Mesothelial cell of epicardium (in vitro differentiated cells): ENCODE measurements at regions not wholly inside any gene's neighbourhood (a gene's known extent, or its start where the extent isn't known, plus 50 kb on each side); places are given as distances from the start of the nearest gene placed in this dataset.

Experiments
- DNase-seq, 2 experiments: peaks; one replicate each; pipeline ENCODE4 v3.0.0; 2021; ENCODE audit warnings: low spot score in 2 of 2; ENCODE audit not compliant: unreplicated experiment in 2 of 2
- H3K27ac Mint-ChIP-seq: 2 replicates; pipeline ENCODE4 v1.8.0; 2021; ENCODE audit warnings: mixed read lengths
- H3K27me3 Mint-ChIP-seq: 2 replicates; pipeline ENCODE4 v1.8.0; 2021; ENCODE audit warnings: low read depth, mixed read lengths
- H3K36me3 Mint-ChIP-seq: 2 replicates; pipeline ENCODE4 v1.8.0; 2021; ENCODE audit warnings: mixed read lengths
- H3K4me1 Mint-ChIP-seq: 2 replicates; pipeline ENCODE4 v1.8.0; 2021; ENCODE audit warnings: mixed read lengths
- H3K4me3 Mint-ChIP-seq: 2 replicates; pipeline ENCODE4 v1.8.0; 2021; ENCODE audit warnings: mild to moderate bottlenecking, moderate library complexity, mixed read lengths
- H3K9me3 Mint-ChIP-seq: 2 replicates; pipeline ENCODE4 v1.8.0; 2021; ENCODE audit warnings: mixed read lengths
- CTCF ChIP-seq: fragments of 200-600 bp; sonication (generic); IDR thresholded peaks from one replicate; pipeline ENCODE4 v1.5.0; 2021; ENCODE audit warnings: antibody characterized with exemption; ENCODE audit not compliant: unreplicated experiment

GRCh38 chr2:7937082-7937481 is 744.8 kb upstream of the ID2 start:
- H3K9me3 Mint-ChIP-seq, result peaks cover 4% of the 10 kb centered on the region
- TF ChIP-seq CTCF, result no peak
- DNase-seq, result no peak
- no peaks in the 10 kb centered on the region for H3K36me3 Mint-ChIP-seq
- H3K4me3 Mint-ChIP-seq, result no peak overlapping the region
- peaks cover 3% of the 10 kb centered on the region for H3K4me1 Mint-ChIP-seq
- peaks cover 7% of the 10 kb centered on the region for H3K27me3 Mint-ChIP-seq
- H3K27ac Mint-ChIP-seq, result no peak overlapping the region

- no peak for TF ChIP-seq CTCF
- H3K4me3 Mint-ChIP-seq, result no peak overlapping the region
- peaks cover 7% of the 10 kb centered on the region for H3K27me3 Mint-ChIP-seq
- DNase-seq, result no peak
- no peak overlapping the region for H3K27ac Mint-ChIP-seq
- H3K4me1 Mint-ChIP-seq, result peaks cover 3% of the 10 kb centered on the region
- no peaks in the 10 kb centered on the region for H3K36me3 Mint-ChIP-seq
- H3K9me3 Mint-ChIP-seq, result peaks cover 2% of the 10 kb centered on the region
Observed at GRCh38 chr2:7940723-7941122, 741.1 kb upstream of the ID2 start.

- Mint-ChIP-seq H3K4me1 (peaks cover 5% of the 10 kb centered on the region), H3K27me3 (no peaks in the 10 kb centered on the region), H3K9me3 (peaks cover 3% of the 10 kb centered on the region), H3K4me3 (no peak overlapping the region), H3K27ac (no peak overlapping the region), H3K36me3 (no peaks in the 10 kb centered on the region)
- DNase-seq, result no peak
- TF ChIP-seq CTCF, result no peak
Observed at GRCh38 chr2:7943446-7943845, 738.4 kb upstream of the ID2 start.

GRCh38 chr2:7945026-7945425 is 736.8 kb upstream of the ID2 start:
- Mint-ChIP-seq H3K4me3 (no peak overlapping the region), H3K27ac (no peak overlapping the region), H3K27me3 (peaks cover 2% of the 10 kb centered on the region), H3K9me3 (peaks cover 3% of the 10 kb centered on the region), H3K4me1 (peaks cover 6% of the 10 kb centered on the region), H3K36me3 (no peaks in the 10 kb centered on the region)
- no peak for TF ChIP-seq CTCF
- DNase-seq, result no peak

GRCh38 chr2:7950035-7950612 is 731.7 kb upstream of the ID2 start:
- Mint-ChIP-seq H3K36me3 (no peaks in the 10 kb centered on the region), H3K9me3 (peaks cover 3% of the 10 kb centered on the region), H3K4me3 (no peak overlapping the region), H3K27me3 (peaks cover 2% of the 10 kb centered on the region), H3K4me1 (peaks cover 7% of the 10 kb centered on the region), H3K27ac (no peak overlapping the region)
- no peak for TF ChIP-seq CTCF
- DNase-seq, result no peak

GRCh38 chr2:7951001-7951400 is 730.9 kb upstream of the ID2 start:
- Mint-ChIP-seq H3K9me3 (no peaks in the 10 kb centered on the region), H3K27me3 (peaks cover 2% of the 10 kb centered on the region), H3K4me1 (peaks cover 14% of the 10 kb centered on the region), H3K27ac (no peak overlapping the region), H3K36me3 (no peaks in the 10 kb centered on the region), H3K4me3 (no peak overlapping the region)
- no peak for DNase-seq
- no peak for TF ChIP-seq CTCF
